ENCODE measurements at regions not wholly inside any gene's neighbourhood (a gene's known extent, or its start where the extent isn't known, plus 50 kb on each side); places are given as distances from the start of the nearest gene placed in this dataset.
"Not testable (repeated sequence)": the region's sequence is repeated elsewhere in the genome, so short reads cannot be mapped to it uniquely, and the experiment has no call there.

- no peak for DNase-seq (ENCODE audit: low read depth)
Observed at GRCh38 chr2:18986046-18986445, 372.4 kb downstream of the OSR1 start.

GRCh38 chr2:18980786-18981430 lies 377.5 kb downstream of the OSR1 start:
- DNase-seq (ENCODE audit: low read depth) = no peak

- no peak for DNase-seq (ENCODE audit: low read depth)
Observed at GRCh38 chr2:18980104-18980785, 378.2 kb downstream of the OSR1 start.

DNA sequence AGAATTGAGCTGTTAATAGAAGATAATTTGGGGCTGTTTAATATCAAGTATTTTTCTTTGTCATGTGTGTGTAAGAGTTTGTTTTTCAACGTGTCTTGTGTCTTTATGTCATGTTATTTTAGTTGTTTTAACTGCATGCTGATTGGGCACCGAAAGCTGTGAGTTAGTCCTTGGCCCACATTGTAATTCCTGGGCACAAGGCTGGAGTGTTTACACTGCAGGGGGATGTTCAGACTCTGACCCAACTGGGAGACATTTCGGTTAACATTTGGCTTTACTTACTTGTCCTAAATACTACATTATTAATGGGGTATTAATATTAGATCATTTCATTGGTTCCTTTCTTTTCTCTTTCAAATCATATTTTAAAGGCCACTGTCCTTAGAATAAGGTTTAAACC lies 381.0 kb downstream of the OSR1 start:
- DNase-seq (ENCODE audit: low read depth) = no peak

DNA sequence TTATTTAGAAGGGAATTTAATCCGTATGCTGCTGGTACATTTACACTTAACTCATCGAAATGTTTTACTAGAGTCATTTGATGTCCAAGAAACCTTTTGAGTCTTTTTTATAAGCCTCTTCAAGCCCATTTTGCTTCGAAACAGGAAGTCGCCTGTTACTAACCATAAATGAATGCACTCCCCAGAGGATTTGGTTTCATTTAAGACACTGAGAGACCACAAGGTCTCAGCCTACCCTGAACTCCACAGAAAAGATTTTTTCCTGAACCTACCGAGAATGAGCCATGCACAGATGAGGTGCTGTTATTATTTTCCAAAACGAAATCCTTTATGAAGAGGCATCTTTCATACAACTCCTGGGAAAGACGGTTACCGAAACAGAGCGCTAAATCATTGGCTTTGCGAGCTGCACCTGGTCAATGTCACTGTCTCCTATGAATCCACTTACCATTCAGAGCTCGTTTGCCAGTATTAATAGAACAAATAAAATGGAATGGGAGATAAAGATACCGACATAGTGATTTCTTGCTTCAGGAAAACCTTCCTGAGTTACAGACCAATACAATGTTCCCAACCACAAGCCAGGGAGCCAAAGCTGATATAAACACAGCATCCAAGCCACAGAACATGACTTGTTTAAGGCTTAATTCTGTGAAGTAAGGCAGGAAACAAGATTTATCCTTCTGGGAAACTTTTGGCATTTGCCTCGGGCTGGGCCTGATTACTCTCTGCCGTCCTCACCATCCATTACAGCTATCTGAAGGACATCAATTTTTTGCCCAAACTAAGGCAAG lies 382.1 kb downstream of the OSR1 start:
- peak; percentile 81 for DNase-seq (ENCODE audit: low read depth)

DNA sequence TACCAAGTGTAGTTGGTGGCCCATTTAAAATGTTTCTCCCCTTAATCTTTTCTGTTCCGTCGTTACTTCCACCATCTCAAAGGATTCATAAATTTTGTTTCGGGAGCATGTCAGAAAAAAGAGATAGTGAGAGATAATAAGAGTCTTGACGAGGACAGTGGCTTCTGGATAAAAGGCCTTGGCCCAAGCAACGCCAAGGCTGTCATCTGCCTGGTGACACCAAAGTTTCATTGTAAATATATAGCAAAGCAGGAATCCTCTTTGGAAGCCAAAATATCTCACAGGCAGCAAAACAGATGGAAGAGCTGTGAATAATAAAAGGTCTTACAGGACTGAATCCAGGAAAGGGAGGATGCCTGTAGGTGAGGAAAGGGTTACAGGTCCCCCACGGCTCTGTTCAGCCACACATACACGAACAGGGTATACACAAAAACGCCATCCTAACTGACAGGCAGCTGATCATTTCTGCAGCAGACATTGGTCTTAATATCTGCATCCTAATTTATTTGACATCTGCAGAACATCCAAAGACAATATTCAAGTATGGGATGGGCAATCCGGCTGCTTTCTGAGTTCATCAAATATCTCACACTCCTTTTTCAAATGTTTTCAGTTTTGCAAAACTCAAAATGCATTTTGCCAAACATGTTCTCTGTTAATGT lies 382.8 kb downstream of the OSR1 start:
- no peak for DNase-seq (ENCODE audit: low read depth)

- peak; percentile 27 for DNase-seq (ENCODE audit: low read depth)
Observed at GRCh38 chr2:18971628-18972027, 382.3 kb upstream of the NT5C1B start.

DNA sequence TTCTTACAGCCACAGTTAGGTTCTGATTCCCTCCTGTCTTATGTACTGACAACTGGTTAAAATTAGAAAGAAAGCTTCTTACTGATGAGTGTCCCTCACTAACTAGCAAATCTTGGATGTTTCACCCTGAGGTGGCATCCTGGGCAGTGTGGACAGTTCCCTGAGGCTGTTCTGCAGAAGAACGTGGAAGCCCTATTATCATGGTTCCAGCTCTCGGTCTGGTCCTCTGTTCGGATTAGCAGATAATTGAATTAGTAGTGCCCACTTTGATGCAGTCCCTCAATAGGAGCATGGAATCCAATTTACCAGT lies 381.7 kb upstream of the NT5C1B start:
- DNase-seq (ENCODE audit: low read depth) = no peak

DNA sequence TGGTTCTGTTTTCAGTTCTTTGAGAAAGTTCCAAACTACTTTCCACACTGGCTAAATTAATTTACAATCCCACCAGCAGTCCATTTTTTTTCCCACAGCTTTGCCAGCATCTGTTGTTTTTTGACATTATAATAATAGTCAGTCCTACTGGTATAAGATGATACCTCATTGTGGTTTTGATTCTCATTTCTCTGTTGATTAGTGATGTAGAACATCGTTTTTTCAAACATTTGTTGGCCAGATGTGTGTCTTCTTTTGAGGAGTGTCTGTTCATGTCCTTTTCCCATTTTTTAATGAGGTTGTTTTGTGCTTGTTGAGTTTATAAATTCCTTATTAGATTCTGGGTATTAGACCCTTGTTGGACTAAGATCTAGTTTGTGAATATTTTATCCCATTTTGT lies 376.8 kb upstream of the NT5C1B start:
- no peak for DNase-seq (ENCODE audit: low read depth)

DNA sequence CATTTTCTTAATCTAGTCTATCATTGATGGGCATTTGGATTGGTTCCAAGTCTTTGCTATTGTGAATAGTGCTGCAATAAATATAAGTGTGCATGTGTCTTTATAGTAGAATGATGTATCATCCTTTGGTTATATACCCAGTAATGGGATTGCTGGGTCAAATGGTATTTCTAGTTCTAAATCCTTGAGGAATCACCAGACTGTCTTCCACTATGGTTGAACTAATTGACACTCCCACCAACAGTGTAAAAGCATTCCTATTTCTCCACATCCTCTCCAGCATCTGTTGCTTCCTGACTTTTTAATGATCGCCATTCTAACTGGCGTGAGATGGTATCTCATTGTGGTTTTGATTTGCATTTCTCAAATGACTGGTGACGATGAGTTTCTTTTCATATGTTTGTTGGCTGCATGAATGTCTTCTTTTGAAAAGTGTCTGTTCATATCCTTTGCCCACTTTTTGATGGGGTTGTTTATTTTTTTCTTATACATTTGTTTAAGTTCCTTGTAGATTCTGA lies 374.4 kb upstream of the NT5C1B start:
- not testable (repeated sequence) for DNase-seq (ENCODE audit: low read depth)

DNA sequence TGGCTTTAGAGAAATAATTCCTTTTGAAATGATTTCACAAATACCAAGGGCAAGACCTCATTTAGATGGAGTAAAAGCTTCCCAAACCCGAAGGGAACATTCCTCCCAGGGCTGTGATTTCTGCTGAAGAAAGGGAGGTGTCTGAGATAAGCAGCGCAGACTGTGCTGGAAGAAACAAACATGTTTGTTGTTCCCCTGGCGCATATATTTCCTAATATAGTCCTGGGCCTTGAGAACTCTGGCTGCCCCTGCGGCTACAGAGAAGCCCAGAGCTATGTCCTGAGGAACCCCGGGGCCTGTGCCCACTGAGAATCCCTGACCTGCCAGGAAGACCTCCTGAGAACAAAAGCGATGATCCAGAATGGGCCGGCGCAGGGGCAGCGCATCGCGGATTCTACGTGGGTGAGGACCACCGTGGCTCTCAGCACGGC lies 372.6 kb upstream of the NT5C1B start:
- DNase-seq (ENCODE audit: low read depth) = no peak

GRCh38 chr2:18959952-18960717 lies 370.8 kb upstream of the NT5C1B start:
- no peak for DNase-seq (ENCODE audit: low read depth)

- DNase-seq (ENCODE audit: low read depth) = no peak
Observed at GRCh38 chr2:18959200-18959599, 369.8 kb upstream of the NT5C1B start.

- DNase-seq (ENCODE audit: low read depth) = no peak
Observed at GRCh38 chr2:18957909-18958308, 368.5 kb upstream of the NT5C1B start.

- peak; percentile 25 for DNase-seq (ENCODE audit: low read depth)
Observed at GRCh38 chr2:18950361-18950851, 361.0 kb upstream of the NT5C1B start.

- DNase-seq (ENCODE audit: low read depth) = no peak
Observed at GRCh38 chr2:18949871-18950270, 360.5 kb upstream of the NT5C1B start.

DNA sequence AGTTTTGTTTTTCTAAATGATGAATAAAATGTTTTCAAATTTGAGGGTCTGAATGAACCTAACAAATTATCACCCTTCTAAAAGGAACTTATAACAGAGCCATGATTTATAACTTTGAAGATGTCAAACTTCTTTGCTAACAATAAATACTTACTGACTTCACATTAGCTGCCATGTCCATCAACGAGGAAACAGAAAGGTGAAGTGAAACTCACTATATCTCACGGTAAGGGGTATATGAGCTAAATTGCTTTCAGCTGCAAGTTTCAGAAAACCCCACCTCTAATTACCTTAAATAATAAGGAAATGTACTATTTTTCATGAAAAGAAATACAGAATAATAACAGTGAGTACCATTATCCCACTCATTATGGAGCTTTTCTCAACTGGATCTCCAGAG lies 350.8 kb upstream of the NT5C1B start:
- no peak for DNase-seq (ENCODE audit: low read depth)

DNA sequence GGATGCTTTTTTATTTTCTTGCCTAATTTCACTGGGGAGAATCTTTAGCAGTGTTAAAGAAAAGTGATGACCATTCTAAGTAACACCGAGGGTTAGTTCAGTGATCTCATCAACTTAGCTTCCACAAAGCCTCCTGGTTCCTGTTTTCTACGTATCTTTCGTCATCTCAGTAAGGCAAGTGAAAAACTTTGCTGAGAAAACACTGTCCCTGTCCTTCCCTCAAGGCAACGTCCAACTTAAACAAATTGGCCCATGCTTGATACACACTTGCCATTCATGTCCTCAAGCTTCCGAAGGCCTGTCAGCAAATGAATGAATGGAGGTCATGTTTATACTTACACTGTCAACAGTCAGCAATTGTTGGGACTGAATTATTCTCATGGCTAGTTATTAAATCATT lies 350.4 kb upstream of the NT5C1B start:
- DNase-seq (ENCODE audit: low read depth) = not testable (repeated sequence)

GRCh38 chr2:18934886-18935285 lies 345.5 kb upstream of the NT5C1B start:
- no peak for DNase-seq (ENCODE audit: low read depth)

GRCh38 chr2:18932853-18933252 lies 343.5 kb upstream of the NT5C1B start:
- no peak for DNase-seq (ENCODE audit: low read depth)

DNA sequence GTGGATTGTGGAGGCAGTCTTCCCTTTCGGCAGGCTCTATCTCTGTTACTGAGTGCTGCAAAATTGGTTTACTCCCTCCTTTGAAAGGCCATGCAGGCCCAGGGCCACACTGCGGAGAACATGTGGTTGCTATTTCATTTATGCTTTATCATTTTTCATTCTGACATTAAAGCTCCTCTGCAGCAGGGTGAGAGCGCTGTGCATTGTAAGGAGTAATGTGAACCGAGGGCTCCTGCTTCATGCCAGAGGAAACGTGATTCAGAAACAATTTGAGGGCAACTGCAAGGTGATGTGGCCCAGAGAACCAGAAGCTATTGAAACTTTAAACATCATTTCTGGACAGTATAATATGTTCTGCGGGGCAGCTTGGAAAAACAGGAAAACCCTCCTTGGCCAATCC lies 341.6 kb upstream of the NT5C1B start:
- DNase-seq (ENCODE audit: low read depth) = no peak

All from Daoy (cell line).